ENCODE measurements at regions not wholly inside any gene's neighbourhood (a gene's known extent, or its start where the extent isn't known, plus 50 kb on each side); places are given as distances from the start of the nearest gene placed in this dataset.

- no peaks in the 10 kb centered on the region for H3K4me1 ChIP-seq (replicated peaks; ENCODE audit: insufficient read depth)
- no TSS peak for BruUV-seq (replicated peaks)
- no peaks in the 10 kb centered on the region for H3K36me3 ChIP-seq (ENCODE audit: low read depth)
- no peaks in the 10 kb centered on the region for H3K79me2 ChIP-seq (ENCODE audit: low read depth)
- no peaks in the 10 kb centered on the region for H3K27me3 ChIP-seq (ENCODE audit: insufficient read depth, low read depth)
- H3K9me3 ChIP-seq (ENCODE audit: insufficient read depth, low read depth): no peaks in the 10 kb centered on the region
- intact Hi-C loops (cut with micrococcal nuclease; ENCODE audit: unreplicated experiment): no loop called here
- no peak overlapping the region for H2AFZ ChIP-seq
- CTCF ChIA-PET: no interaction called here
- no peak overlapping the region for H3K27ac ChIP-seq
- H4K20me1 ChIP-seq (ENCODE audit: insufficient read depth): 0 out of 2 replicates have a peak, but pooled peaks cover 3% of the 10 kb centered on the region
- POLR2A ChIA-PET (ENCODE audit: unreplicated experiment): no interaction called here
- H3K4me2 ChIP-seq: no peak overlapping the region
- H3K4me3 ChIP-seq: no peak overlapping the region
- DNase-seq: no peak
- H3F3A ChIP-seq (ENCODE audit: insufficient read depth, low read depth): no peaks in the 10 kb centered on the region
- H3K9me2 ChIP-seq (ENCODE audit: insufficient read depth): no peaks in the 10 kb centered on the region
- TF ChIP-seq EZH2 (IDR thresholded peaks at IDR 0.05; ENCODE audit: low read depth) (no peak), CTCF (conservative IDR thresholded peaks at IDR 0.05) (no peak)
Measured at GRCh38 chr12:15050659-15051058, 77.8 kb downstream of the PDE6H start.

GRCh38 chr12:15052691-15053090 lies 79.8 kb downstream of the PDE6H start:
- H4K20me1 ChIP-seq (ENCODE audit: insufficient read depth): no peaks in the 10 kb centered on the region
- H3K9me2 ChIP-seq (ENCODE audit: insufficient read depth): no peaks in the 10 kb centered on the region
- H3K4me3 ChIP-seq: no peak overlapping the region
- no peaks in the 10 kb centered on the region for H3K9me3 ChIP-seq (ENCODE audit: insufficient read depth, low read depth)
- no peak overlapping the region for H3K27ac ChIP-seq
- no peak overlapping the region for H3K4me2 ChIP-seq
- H3K36me3 ChIP-seq (ENCODE audit: low read depth): no peaks in the 10 kb centered on the region
- H3F3A ChIP-seq (ENCODE audit: insufficient read depth, low read depth): no peaks in the 10 kb centered on the region
- H3K27me3 ChIP-seq (ENCODE audit: insufficient read depth, low read depth): no peaks in the 10 kb centered on the region
- ChIA-PET CTCF (no interaction called here), POLR2A (ENCODE audit: unreplicated experiment) (no interaction called here)
- intact Hi-C loops (cut with micrococcal nuclease; ENCODE audit: unreplicated experiment): no loop called here
- no peak for DNase-seq
- H3K79me2 ChIP-seq (ENCODE audit: low read depth): no peaks in the 10 kb centered on the region
- no TSS peak for BruUV-seq (replicated peaks)
- H2AFZ ChIP-seq: no peak overlapping the region
- H3K4me1 ChIP-seq (replicated peaks; ENCODE audit: insufficient read depth): no peaks in the 10 kb centered on the region
- TF ChIP-seq CTCF (conservative IDR thresholded peaks at IDR 0.05) (no peak), EZH2 (IDR thresholded peaks at IDR 0.05; ENCODE audit: low read depth) (no peak)

- Histone ChIP-seq H3K27me3 (ENCODE audit: insufficient read depth, low read depth) (no peaks in the 10 kb centered on the region), H4K20me1 (ENCODE audit: insufficient read depth) (no peaks in the 10 kb centered on the region), H3K4me2 (no peak overlapping the region), H3K9me2 (ENCODE audit: insufficient read depth) (no peaks in the 10 kb centered on the region), H3K4me3 (no peak overlapping the region), H3K27ac (no peak overlapping the region), H3K4me1 (replicated peaks; ENCODE audit: insufficient read depth) (no peaks in the 10 kb centered on the region), H3K9me3 (ENCODE audit: insufficient read depth, low read depth) (no peaks in the 10 kb centered on the region), H3F3A (ENCODE audit: insufficient read depth, low read depth) (no peaks in the 10 kb centered on the region), H3K79me2 (ENCODE audit: low read depth) (no peaks in the 10 kb centered on the region), H3K36me3 (ENCODE audit: low read depth) (no peaks in the 10 kb centered on the region), H2AFZ (no peak overlapping the region)
- POLR2A ChIA-PET (ENCODE audit: unreplicated experiment): no interaction called here
- CTCF ChIA-PET: no interaction called here
- no TSS peak for BruUV-seq (replicated peaks)
- DNase-seq: no peak
- intact Hi-C loops (cut with micrococcal nuclease; ENCODE audit: unreplicated experiment): no loop called here
- TF ChIP-seq EZH2 (IDR thresholded peaks at IDR 0.05; ENCODE audit: low read depth) (no peak), CTCF (conservative IDR thresholded peaks at IDR 0.05) (no peak)
Measured at GRCh38 chr12:15056218-15056617, 83.4 kb downstream of the PDE6H start.
